ENCODE measurements at regions not wholly inside any gene's neighbourhood (a gene's known extent, or its start where the extent isn't known, plus 50 kb on each side); places are given as distances from the start of the nearest gene placed in this dataset.

DNA sequence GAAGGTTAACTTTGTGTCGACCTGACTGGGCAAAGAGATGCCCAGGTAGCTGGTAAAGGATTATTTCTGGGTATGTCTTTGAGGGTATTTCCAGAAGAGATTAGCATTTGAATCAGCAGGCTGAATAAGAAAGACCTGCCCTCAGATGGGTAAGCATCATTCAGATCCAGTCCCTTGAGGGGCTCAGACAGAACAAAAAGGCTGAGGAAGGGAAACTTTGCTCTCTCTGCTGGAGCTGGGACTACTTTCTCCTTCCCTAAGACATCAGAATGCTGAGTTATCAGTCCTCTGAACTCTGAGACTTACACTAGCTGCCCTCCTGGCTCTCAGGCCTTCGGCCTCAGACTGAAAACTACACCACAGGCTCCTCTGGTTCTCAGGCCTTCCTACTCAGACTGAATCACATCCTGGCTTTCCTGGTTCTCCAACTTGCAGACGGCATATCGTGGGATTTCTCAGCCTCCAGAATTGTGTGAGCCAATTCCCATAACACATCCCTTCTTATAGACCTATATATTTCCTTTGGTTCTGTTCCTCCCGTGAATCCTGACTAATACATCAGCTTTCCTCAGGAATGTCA is 982.9 kb downstream of the TUSC7 start:
- H3K27ac Mint-ChIP-seq (ENCODE audit: unreplicated experiment) = no peak overlapping the region
- no peaks in the 10 kb centered on the region for H3K36me3 Mint-ChIP-seq (ENCODE audit: insufficient read depth, unreplicated experiment)

DNA sequence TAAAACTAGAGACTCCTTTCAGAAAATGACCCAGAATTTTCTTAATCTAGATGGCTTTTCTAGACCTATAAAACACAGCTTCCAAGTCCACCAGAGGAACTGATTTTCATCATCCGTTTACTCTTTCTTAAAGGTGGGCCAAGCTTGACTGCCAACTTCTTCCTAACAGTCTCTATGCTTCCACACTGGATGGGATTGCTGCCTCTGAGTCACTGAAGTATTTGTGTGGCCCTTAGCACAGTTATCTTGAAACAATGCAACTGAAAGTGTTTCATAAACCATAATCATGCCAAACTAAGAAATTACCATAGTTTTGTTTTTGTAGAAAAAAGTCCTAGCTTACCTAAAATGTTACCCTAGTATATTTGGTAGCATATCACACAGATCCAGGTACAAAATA is 985.7 kb downstream of the TUSC7 start:
- no peak for DNase-seq
- BruUV-seq (replicated peaks) = no TSS peak
- H3K4me1 Mint-ChIP-seq (ENCODE audit: low read depth, unreplicated experiment) = no peaks in the 10 kb centered on the region
- no peak overlapping the region for H3K4me3 Mint-ChIP-seq (ENCODE audit: low read depth, unreplicated experiment)
- no peaks in the 10 kb centered on the region for H3K27me3 Mint-ChIP-seq (ENCODE audit: unreplicated experiment)
- CTCF ChIA-PET = interaction anchor here (0.5 kb wide), 1 partner anchor 34 kb away, joined by 4 read pairs; no protein-coding TSS in a partner anchor
- H3K27ac Mint-ChIP-seq (ENCODE audit: unreplicated experiment) = no peak overlapping the region
- TF ChIP-seq, protein P1, sequence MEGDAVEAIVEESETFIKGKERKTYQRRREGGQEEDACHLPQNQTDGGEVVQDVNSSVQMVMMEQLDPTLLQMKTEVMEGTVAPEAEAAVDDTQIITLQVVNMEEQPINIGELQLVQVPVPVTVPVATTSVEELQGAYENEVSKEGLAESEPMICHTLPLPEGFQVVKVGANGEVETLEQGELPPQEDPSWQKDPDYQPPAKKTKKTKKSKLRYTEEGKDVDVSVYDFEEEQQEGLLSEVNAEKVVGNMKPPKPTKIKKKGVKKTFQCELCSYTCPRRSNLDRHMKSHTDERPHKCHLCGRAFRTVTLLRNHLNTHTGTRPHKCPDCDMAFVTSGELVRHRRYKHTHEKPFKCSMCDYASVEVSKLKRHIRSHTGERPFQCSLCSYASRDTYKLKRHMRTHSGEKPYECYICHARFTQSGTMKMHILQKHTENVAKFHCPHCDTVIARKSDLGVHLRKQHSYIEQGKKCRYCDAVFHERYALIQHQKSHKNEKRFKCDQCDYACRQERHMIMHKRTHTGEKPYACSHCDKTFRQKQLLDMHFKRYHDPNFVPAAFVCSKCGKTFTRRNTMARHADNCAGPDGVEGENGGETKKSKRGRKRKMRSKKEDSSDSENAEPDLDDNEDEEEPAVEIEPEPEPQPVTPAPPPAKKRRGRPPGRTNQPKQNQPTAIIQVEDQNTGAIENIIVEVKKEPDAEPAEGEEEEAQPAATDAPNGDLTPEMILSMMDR (IDR thresholded peaks at IDR 0.05; ENCODE audit: unreplicated experiment) = no peak
- H3K9me3 Mint-ChIP-seq (ENCODE audit: low read depth, unreplicated experiment) = no peaks in the 10 kb centered on the region
- no peaks in the 10 kb centered on the region for H3K36me3 Mint-ChIP-seq (ENCODE audit: insufficient read depth, unreplicated experiment)
- intact Hi-C loops (cut with micrococcal nuclease; ENCODE audit: unreplicated experiment) = no loop called here

More for the DNA sequence above, 982.9 kb downstream of the TUSC7 start:
- intact Hi-C loops (cut with micrococcal nuclease; ENCODE audit: unreplicated experiment) = no loop called here
- TF ChIP-seq, protein P1 (IDR thresholded peaks at IDR 0.05; ENCODE audit: unreplicated experiment) = no peak
- CTCF ChIA-PET = no interaction called here
- DNase-seq = no peak
- no TSS peak for BruUV-seq (replicated peaks)
- Mint-ChIP-seq H3K27me3 (ENCODE audit: unreplicated experiment) (no peaks in the 10 kb centered on the region), H3K4me3 (ENCODE audit: low read depth, unreplicated experiment) (no peak overlapping the region), H3K4me1 (ENCODE audit: low read depth, unreplicated experiment) (no peaks in the 10 kb centered on the region), H3K9me3 (ENCODE audit: low read depth, unreplicated experiment) (no peaks in the 10 kb centered on the region)

DNA sequence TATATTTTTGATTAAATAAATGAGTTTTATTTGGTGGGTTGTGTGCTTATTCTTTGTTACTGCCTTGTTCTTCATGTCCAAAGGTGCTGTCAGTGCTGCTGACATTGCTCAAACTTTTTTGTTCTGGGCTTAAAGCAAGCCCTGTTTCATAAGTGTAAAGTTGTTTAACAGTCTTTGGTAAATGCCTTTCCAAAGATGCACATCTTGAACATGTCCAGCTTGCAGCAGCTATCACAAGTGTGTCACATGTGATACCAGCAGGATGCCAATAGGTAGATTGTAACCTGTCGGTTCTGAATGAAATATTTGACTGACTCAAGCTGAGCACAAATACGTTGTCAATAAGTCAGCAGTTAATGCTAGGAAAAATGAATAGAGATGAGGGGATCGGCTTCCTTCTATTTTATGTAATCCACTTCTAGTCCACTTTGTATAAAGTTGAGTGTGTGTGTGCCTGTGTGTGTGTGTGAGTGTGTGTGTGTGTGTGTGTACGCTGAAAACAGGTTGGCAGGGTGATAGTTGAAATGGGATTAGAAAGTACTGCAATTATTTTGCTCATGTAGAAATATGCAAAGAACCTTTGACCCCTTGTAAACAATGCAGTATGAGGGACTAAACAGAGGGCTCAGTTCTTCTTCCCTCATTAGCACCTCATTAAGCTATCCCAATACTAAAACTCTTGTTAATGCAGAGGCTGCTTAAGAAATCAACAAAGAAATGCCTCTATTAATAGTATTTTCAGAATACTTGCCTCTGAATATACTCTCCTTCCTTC is 986.5 kb downstream of the TUSC7 start:
- no peaks in the 10 kb centered on the region for H3K9me3 Mint-ChIP-seq (ENCODE audit: low read depth, unreplicated experiment)
- no peaks in the 10 kb centered on the region for H3K36me3 Mint-ChIP-seq (ENCODE audit: insufficient read depth, unreplicated experiment)
- no peak for DNase-seq
- H3K27ac Mint-ChIP-seq (ENCODE audit: unreplicated experiment) = no peak overlapping the region
- no TSS peak for BruUV-seq (replicated peaks)
- no peaks in the 10 kb centered on the region for H3K27me3 Mint-ChIP-seq (ENCODE audit: unreplicated experiment)
- no peak overlapping the region for H3K4me3 Mint-ChIP-seq (ENCODE audit: low read depth, unreplicated experiment)
- TF ChIP-seq, protein P1 (IDR thresholded peaks at IDR 0.05; ENCODE audit: unreplicated experiment) = no peak
- H3K4me1 Mint-ChIP-seq (ENCODE audit: low read depth, unreplicated experiment) = no peaks in the 10 kb centered on the region
- CTCF ChIA-PET = no interaction called here
- intact Hi-C loops (cut with micrococcal nuclease; ENCODE audit: unreplicated experiment) = no loop called here

DNA sequence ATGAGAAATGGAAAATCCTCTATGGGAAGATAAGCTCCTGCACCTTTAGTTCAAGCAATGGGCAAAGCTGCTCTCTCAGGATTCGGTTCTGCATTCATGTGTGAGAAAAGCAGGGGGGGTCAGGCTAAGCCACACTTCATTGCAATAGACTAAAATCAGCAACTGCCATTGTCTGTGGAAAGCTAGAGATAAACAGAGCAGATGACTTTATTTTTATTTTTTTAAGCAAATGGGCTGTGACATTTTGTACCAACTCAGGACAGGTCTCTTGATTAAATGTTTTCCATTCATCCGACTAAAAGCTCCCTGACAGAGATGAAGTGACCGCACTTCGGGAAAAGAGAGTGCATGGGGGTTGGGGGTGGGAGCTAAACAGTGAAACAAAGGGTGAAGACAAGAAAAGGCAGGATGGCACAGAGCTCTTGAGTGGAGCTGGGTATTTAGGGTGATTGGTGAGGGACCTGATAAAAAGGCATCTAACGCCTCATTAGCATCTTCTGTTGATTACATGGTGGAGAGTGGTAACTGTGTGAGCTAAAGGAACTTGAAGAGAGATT is 987.4 kb downstream of the TUSC7 start:
- CTCF ChIA-PET = no interaction called here

More for the DNA sequence above, 987.4 kb downstream of the TUSC7 start:
- TF ChIP-seq, protein P1 (IDR thresholded peaks at IDR 0.05; ENCODE audit: unreplicated experiment) = no peak
- intact Hi-C loops (cut with micrococcal nuclease; ENCODE audit: unreplicated experiment) = no loop called here
- H3K27me3 Mint-ChIP-seq (ENCODE audit: unreplicated experiment) = no peaks in the 10 kb centered on the region
- no TSS peak for BruUV-seq (replicated peaks)
- no peak for DNase-seq
- H3K36me3 Mint-ChIP-seq (ENCODE audit: insufficient read depth, unreplicated experiment) = no peaks in the 10 kb centered on the region
- no peaks in the 10 kb centered on the region for H3K9me3 Mint-ChIP-seq (ENCODE audit: low read depth, unreplicated experiment)
- no peak overlapping the region for H3K27ac Mint-ChIP-seq (ENCODE audit: unreplicated experiment)
- no peak overlapping the region for H3K4me3 Mint-ChIP-seq (ENCODE audit: low read depth, unreplicated experiment)
- no peaks in the 10 kb centered on the region for H3K4me1 Mint-ChIP-seq (ENCODE audit: low read depth, unreplicated experiment)
